WTC11 (cell line): ENCODE measurements at regions not wholly inside any gene's neighbourhood (a gene's known extent, or its start where the extent isn't known, plus 50 kb on each side); places are given as distances from the start of the nearest gene placed in this dataset.

ENCODE experiments used
- ATAC-seq: fragments of 200-7000 bp; cut with Tn5 transposase; 2 replicates; pipeline ENCODE4 v1.10.0; 2021; ENCODE audit warnings: mild to moderate bottlenecking, moderate library complexity
- CTCF ChIA-PET: fragments of 300-600 bp; sonication (Branson Sonifier 250); formaldehyde crosslinking; loops from one replicate; lab custom pipeline; 2021; ENCODE audit warnings: antibody characterized with exemption; lab: Charles Lee
- POLR2A ChIA-PET: fragments of 350-600 bp; sonication (Branson Sonifier 250); formaldehyde crosslinking; loops from one replicate; lab custom pipeline; 2021; ENCODE audit warnings: antibody characterized with exemption; lab: Charles Lee
- DNase-seq: peaks from one replicate; pipeline ENCODE4 v3.0.0; 2021; ENCODE audit warnings: low spot score
- H3K27ac Mint-ChIP-seq: 2 replicates; pipeline ENCODE4 v1.8.0; 2021; ENCODE audit warnings: mixed read lengths
- H3K27me3 Mint-ChIP-seq: 2 replicates; pipeline ENCODE4 v1.8.0; 2021; ENCODE audit warnings: low read depth, mild to moderate bottlenecking, moderate library complexity, mixed read lengths
- H3K36me3 Mint-ChIP-seq: 2 replicates; pipeline ENCODE4 v1.8.0; 2021; ENCODE audit warnings: mixed read lengths
- H3K4me1 Mint-ChIP-seq: 2 replicates; pipeline ENCODE4 v1.8.0; 2022; ENCODE audit warnings: mixed read lengths
- H3K4me3 Mint-ChIP-seq: 2 replicates; pipeline ENCODE4 v1.8.0; 2021; ENCODE audit warnings: mild to moderate bottlenecking, moderate library complexity, mixed read lengths
- H3K9me3 Mint-ChIP-seq: 2 replicates; pipeline ENCODE4 v1.8.0; 2021; ENCODE audit warnings: mixed read lengths
- CBFB ChIP-seq: sonication (generic); formaldehyde crosslinking; IDR thresholded peaks from 2 replicates; pipeline ENCODE4 v1.8.1; 2022; ENCODE audit warnings: mild to moderate bottlenecking, low read depth, missing genetic modification reagents
- CREM ChIP-seq: sonication (generic); formaldehyde crosslinking; IDR thresholded peaks from 2 replicates; pipeline ENCODE4 v1.8.1; 2022; ENCODE audit warnings: mild to moderate bottlenecking, missing genetic modification reagents, moderate library complexity
- ESRRA ChIP-seq: sonication (generic); formaldehyde crosslinking; IDR thresholded peaks from 2 replicates; pipeline ENCODE4 v1.8.1; 2022; ENCODE audit warnings: mild to moderate bottlenecking, missing genetic modification reagents, borderline replicate concordance
- IRF2 ChIP-seq: sonication (generic); formaldehyde crosslinking; IDR thresholded peaks from 2 replicates; pipeline ENCODE4 v1.8.0; 2022; ENCODE audit warnings: low read depth, missing genetic modification reagents, borderline replicate concordance
- NFATC4 ChIP-seq: fragments of 250-450 bp; sonication (Bioruptor Pico); IDR thresholded peaks from 2 replicates; pipeline ENCODE4 v1.9.0; 2021; ENCODE audit warnings: mild to moderate bottlenecking
- NR1H2 ChIP-seq: sonication (generic); formaldehyde crosslinking; IDR thresholded peaks from 2 replicates; pipeline ENCODE4 v1.9.0; 2021; ENCODE audit warnings: mild to moderate bottlenecking, moderate library complexity, missing genetic modification reagents
- OVOL2 ChIP-seq: fragments of 250-450 bp; sonication (Bioruptor Pico); IDR thresholded peaks from 2 replicates; pipeline ENCODE4 v1.9.0; 2021; ENCODE audit warnings: mild to moderate bottlenecking, borderline replicate concordance
- RELA ChIP-seq: sonication (generic); formaldehyde crosslinking; IDR thresholded peaks from 2 replicates; pipeline ENCODE4 v1.8.1; 2022; ENCODE audit warnings: missing genetic modification reagents, mild to moderate bottlenecking, borderline replicate concordance
- RORB ChIP-seq: fragments of 250-450 bp; sonication (Bioruptor Pico); IDR thresholded peaks from 2 replicates; pipeline ENCODE4 v1.9.0; 2021; ENCODE audit warnings: mild to moderate bottlenecking
- TEAD1 ChIP-seq: sonication (generic); formaldehyde crosslinking; IDR thresholded peaks from 2 replicates; pipeline ENCODE4 v1.8.0; 2022; ENCODE audit warnings: mild to moderate bottlenecking, missing genetic modification reagents
- TEAD4 ChIP-seq: sonication (generic); formaldehyde crosslinking; IDR thresholded peaks from 2 replicates; pipeline ENCODE4 v1.8.0; 2022; ENCODE audit warnings: mild to moderate bottlenecking, missing genetic modification reagents
- ZNF121 ChIP-seq: sonication (generic); formaldehyde crosslinking; IDR thresholded peaks from 2 replicates; pipeline ENCODE4 v1.8.0; 2023; ENCODE audit warnings: missing genetic modification reagents
- ZNF671 ChIP-seq: fragments of 250-450 bp; sonication (Bioruptor Pico); IDR thresholded peaks from 2 replicates; pipeline ENCODE4 v1.8.0; 2021; ENCODE audit warnings: mild to moderate bottlenecking
- TF ChIP-seq, protein P1 (sequence below): fragments of 250-450 bp; sonication (Bioruptor Pico); IDR thresholded peaks from 2 replicates; pipeline ENCODE4 v2.1.2; 2022; ENCODE audit warnings: mild to moderate bottlenecking, moderate library complexity
- TF ChIP-seq, protein P2 (sequence below): sonication (generic); formaldehyde crosslinking; IDR thresholded peaks from 2 replicates; pipeline ENCODE4 v1.8.1; 2022; ENCODE audit warnings: missing genetic modification reagents, borderline replicate concordance
- TF ChIP-seq, protein P3 (sequence below): sonication (generic); formaldehyde crosslinking; IDR thresholded peaks from 2 replicates; pipeline ENCODE4 v1.8.0; 2023; ENCODE audit warnings: missing genetic modification reagents
- TF ChIP-seq, protein P4 (sequence below): sonication (generic); formaldehyde crosslinking; IDR thresholded peaks from 2 replicates; pipeline ENCODE4 v1.8.1; 2023; ENCODE audit warnings: mild to moderate bottlenecking, missing genetic modification reagents, moderate library complexity
- TF ChIP-seq, protein P5 (sequence below): sonication (generic); formaldehyde crosslinking; IDR thresholded peaks from 2 replicates; pipeline ENCODE4 v1.8.1; 2023; ENCODE audit warnings: mild to moderate bottlenecking, missing genetic modification reagents, borderline replicate concordance
- TF ChIP-seq, protein P6 (sequence below): fragments of 250-450 bp; sonication (Bioruptor Pico); IDR thresholded peaks from 2 replicates; pipeline ENCODE4 v1.9.0; 2021; ENCODE audit warnings: mild to moderate bottlenecking
- TF ChIP-seq, protein P7 (sequence below): sonication (generic); formaldehyde crosslinking; IDR thresholded peaks from 2 replicates; pipeline ENCODE4 v1.8.1; 2023; ENCODE audit warnings: mild to moderate bottlenecking, missing genetic modification reagents, moderate library complexity
- TF ChIP-seq, protein P8 (sequence below): fragments of 250-450 bp; sonication (Bioruptor Pico); IDR thresholded peaks from 2 replicates; pipeline ENCODE4 v1.9.0; 2021; ENCODE audit warnings: mild to moderate bottlenecking

DNA sequence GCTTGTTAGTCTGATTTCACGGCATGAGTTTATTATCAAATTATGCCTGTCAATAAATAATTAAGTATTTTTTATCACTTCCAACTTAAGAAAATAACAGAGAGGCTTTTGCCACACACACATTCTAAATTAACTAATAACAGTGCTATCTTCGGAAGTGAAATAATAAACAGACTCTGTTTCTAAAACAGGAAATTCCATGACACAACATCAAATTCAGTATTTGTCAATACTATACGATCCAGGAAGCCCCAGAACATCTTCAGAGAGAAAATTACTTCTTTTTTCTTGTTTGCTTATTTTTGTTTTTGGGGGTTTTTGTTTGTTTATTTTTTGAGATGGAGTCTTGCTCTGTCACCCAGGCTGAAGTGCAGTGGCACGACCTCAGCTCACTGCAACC, 150.7 kb upstream of the PRDM1 start (continued):
- TF ChIP-seq, protein P1, sequence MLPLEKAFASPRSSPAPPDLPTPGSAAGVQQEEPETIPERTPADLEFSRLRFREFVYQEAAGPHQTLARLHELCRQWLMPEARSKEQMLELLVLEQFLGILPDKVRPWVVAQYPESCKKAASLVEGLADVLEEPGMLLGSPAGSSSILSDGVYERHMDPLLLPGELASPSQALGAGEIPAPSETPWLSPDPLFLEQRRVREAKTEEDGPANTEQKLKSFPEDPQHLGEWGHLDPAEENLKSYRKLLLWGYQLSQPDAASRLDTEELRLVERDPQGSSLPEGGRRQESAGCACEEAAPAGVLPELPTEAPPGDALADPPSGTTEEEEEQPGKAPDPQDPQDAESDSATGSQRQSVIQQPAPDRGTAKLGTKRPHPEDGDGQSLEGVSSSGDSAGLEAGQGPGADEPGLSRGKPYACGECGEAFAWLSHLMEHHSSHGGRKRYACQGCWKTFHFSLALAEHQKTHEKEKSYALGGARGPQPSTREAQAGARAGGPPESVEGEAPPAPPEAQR (CRISPR knock-in tag) = no peak
- no peak for TF ChIP-seq CREM (CRISPR knock-in tag)

DNA sequence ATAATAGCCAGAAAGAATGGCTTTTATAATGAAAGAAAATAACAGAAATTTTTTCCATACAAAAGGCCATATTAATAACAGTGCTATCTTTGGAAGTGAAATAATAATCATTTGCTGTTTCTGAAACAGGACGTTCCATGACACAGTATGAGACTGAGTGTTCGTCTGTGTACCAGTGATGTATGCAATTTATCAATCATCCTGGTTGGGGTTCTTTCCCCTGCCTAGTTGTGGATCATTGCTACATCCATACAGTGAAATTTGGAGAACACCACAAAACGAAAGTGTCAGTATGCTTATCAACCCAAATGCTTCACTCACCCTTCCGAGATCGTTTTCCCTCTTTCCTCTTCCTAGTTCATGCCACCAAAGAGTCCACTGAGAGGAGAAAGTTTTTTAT, 151.4 kb upstream of the PRDM1 start:
- no peak for TF ChIP-seq CBFB (CRISPR knock-in tag)
- TF ChIP-seq, protein P2, sequence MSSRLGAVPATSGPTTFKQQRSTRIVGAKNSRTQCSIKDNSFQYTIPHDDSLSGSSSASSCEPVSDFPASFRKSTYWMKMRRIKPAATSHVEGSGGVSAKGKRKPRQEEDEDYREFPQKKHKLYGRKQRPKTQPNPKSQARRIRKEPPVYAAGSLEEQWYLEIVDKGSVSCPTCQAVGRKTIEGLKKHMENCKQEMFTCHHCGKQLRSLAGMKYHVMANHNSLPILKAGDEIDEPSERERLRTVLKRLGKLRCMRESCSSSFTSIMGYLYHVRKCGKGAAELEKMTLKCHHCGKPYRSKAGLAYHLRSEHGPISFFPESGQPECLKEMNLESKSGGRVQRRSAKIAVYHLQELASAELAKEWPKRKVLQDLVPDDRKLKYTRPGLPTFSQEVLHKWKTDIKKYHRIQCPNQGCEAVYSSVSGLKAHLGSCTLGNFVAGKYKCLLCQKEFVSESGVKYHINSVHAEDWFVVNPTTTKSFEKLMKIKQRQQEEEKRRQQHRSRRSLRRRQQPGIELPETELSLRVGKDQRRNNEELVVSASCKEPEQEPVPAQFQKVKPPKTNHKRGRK = no peak
- TF ChIP-seq RELA (CRISPR knock-in tag) = no peak
- TF ChIP-seq, protein P3, sequence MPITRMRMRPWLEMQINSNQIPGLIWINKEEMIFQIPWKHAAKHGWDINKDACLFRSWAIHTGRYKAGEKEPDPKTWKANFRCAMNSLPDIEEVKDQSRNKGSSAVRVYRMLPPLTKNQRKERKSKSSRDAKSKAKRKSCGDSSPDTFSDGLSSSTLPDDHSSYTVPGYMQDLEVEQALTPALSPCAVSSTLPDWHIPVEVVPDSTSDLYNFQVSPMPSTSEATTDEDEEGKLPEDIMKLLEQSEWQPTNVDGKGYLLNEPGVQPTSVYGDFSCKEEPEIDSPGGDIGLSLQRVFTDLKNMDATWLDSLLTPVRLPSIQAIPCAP (CRISPR knock-in tag) = no peak
- TF ChIP-seq, protein P4, sequence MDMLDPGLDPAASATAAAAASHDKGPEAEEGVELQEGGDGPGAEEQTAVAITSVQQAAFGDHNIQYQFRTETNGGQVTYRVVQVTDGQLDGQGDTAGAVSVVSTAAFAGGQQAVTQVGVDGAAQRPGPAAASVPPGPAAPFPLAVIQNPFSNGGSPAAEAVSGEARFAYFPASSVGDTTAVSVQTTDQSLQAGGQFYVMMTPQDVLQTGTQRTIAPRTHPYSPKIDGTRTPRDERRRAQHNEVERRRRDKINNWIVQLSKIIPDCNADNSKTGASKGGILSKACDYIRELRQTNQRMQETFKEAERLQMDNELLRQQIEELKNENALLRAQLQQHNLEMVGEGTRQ (CRISPR knock-in tag) = no peak
- no peak for TF ChIP-seq TEAD4 (CRISPR knock-in tag)
- no peak for TF ChIP-seq OVOL2 (CRISPR knock-in tag)
- TF ChIP-seq, protein P5, sequence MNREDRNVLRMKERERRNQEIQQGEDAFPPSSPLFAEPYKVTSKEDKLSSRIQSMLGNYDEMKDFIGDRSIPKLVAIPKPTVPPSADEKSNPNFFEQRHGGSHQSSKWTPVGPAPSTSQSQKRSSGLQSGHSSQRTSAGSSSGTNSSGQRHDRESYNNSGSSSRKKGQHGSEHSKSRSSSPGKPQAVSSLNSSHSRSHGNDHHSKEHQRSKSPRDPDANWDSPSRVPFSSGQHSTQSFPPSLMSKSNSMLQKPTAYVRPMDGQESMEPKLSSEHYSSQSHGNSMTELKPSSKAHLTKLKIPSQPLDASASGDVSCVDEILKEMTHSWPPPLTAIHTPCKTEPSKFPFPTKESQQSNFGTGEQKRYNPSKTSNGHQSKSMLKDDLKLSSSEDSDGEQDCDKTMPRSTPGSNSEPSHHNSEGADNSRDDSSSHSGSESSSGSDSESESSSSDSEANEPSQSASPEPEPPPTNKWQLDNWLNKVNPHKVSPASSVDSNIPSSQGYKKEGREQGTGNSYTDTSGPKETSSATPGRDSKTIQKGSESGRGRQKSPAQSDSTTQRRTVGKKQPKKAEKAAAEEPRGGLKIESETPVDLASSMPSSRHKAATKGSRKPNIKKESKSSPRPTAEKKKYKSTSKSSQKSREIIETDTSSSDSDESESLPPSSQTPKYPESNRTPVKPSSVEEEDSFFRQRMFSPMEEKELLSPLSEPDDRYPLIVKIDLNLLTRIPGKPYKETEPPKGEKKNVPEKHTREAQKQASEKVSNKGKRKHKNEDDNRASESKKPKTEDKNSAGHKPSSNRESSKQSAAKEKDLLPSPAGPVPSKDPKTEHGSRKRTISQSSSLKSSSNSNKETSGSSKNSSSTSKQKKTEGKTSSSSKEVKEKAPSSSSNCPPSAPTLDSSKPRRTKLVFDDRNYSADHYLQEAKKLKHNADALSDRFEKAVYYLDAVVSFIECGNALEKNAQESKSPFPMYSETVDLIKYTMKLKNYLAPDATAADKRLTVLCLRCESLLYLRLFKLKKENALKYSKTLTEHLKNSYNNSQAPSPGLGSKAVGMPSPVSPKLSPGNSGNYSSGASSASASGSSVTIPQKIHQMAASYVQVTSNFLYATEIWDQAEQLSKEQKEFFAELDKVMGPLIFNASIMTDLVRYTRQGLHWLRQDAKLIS (CRISPR knock-in tag) = no peak
- TF ChIP-seq IRF2 (CRISPR knock-in tag) = no peak
- TF ChIP-seq, protein P6, sequence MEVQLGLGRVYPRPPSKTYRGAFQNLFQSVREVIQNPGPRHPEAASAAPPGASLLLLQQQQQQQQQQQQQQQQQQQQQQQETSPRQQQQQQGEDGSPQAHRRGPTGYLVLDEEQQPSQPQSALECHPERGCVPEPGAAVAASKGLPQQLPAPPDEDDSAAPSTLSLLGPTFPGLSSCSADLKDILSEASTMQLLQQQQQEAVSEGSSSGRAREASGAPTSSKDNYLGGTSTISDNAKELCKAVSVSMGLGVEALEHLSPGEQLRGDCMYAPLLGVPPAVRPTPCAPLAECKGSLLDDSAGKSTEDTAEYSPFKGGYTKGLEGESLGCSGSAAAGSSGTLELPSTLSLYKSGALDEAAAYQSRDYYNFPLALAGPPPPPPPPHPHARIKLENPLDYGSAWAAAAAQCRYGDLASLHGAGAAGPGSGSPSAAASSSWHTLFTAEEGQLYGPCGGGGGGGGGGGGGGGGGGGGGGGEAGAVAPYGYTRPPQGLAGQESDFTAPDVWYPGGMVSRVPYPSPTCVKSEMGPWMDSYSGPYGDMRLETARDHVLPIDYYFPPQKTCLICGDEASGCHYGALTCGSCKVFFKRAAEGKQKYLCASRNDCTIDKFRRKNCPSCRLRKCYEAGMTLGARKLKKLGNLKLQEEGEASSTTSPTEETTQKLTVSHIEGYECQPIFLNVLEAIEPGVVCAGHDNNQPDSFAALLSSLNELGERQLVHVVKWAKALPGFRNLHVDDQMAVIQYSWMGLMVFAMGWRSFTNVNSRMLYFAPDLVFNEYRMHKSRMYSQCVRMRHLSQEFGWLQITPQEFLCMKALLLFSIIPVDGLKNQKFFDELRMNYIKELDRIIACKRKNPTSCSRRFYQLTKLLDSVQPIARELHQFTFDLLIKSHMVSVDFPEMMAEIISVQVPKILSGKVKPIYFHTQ (CRISPR knock-in tag) = no peak
- TF ChIP-seq, protein P7, sequence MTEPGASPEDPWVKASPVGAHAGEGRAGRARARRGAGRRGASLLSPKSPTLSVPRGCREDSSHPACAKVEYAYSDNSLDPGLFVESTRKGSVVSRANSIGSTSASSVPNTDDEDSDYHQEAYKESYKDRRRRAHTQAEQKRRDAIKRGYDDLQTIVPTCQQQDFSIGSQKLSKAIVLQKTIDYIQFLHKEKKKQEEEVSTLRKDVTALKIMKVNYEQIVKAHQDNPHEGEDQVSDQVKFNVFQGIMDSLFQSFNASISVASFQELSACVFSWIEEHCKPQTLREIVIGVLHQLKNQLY (CRISPR knock-in tag) = no peak
- TF ChIP-seq ESRRA (CRISPR knock-in tag) = no peak
- TF ChIP-seq TEAD1 (CRISPR knock-in tag) = no peak
- TF ChIP-seq, protein P8, sequence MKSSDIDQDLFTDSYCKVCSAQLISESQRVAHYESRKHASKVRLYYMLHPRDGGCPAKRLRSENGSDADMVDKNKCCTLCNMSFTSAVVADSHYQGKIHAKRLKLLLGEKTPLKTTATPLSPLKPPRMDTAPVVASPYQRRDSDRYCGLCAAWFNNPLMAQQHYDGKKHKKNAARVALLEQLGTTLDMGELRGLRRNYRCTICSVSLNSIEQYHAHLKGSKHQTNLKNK (CRISPR knock-in tag) = no peak
- no peak for TF ChIP-seq ZNF121
- TF ChIP-seq RORB = no peak
- no peak for TF ChIP-seq NR1H2
- no peak for TF ChIP-seq NFATC4 (CRISPR knock-in tag)
- TF ChIP-seq ZNF671 = no peak
- no peaks in the 10 kb centered on the region for H3K36me3 Mint-ChIP-seq
- ChIA-PET CTCF (no interaction called here), POLR2A (no interaction called here)
- no peaks in the 10 kb centered on the region for H3K27me3 Mint-ChIP-seq
- H3K4me3 Mint-ChIP-seq = no peak overlapping the region
- H3K27ac Mint-ChIP-seq = no peak overlapping the region
- H3K4me1 Mint-ChIP-seq = no peaks in the 10 kb centered on the region
- DNase-seq (no peak), ATAC-seq (no peak)
- peaks cover 7% of the 10 kb centered on the region for H3K9me3 Mint-ChIP-seq
